ENCODE measurements at regions not wholly inside any gene's neighbourhood (a gene's known extent, or its start where the extent isn't known, plus 50 kb on each side); places are given as distances from the start of the nearest gene placed in this dataset.

GRCh38 chr3:153897025-153897723, 224.0 kb upstream of the ARHGEF26 start:
- TF ChIP-seq CTCF (IDR thresholded peaks at IDR 0.05) (no peak), EZH2 (IDR thresholded peaks at IDR 0.05; ENCODE audit: borderline replicate concordance, insufficient read depth, low read depth, low read length, poor library complexity, severe bottlenecking) (no peak)
